Suprapubic skin (tissue), 4 donors: ENCODE measurements at regions not wholly inside any gene's neighbourhood (a gene's known extent, or its start where the extent isn't known, plus 50 kb on each side); places are given as distances from the start of the nearest gene placed in this dataset.
A peak's percentile ranks its signal among the peaks of the same experiment; 100 is the strongest.

Experiments
- DNase-seq, 2 donors: peaks; one replicate each; pipeline ENCODE4 v3.0.0-alpha.2; 2019; ENCODE audit warnings: low spot score in 2 of 2
- H3K27ac ChIP-seq: fragments of 200-600 bp; sonication (generic); one replicate; pipeline ENCODE4 v1.5.1; 2019
- H3K27me3 ChIP-seq: fragments of 200-600 bp; sonication (generic); one replicate; pipeline ENCODE4 v1.5.1; 2019
- H3K36me3 ChIP-seq: fragments of 200-600 bp; sonication (generic); one replicate; pipeline ENCODE4 v1.5.1; 2019
- H3K4me1 ChIP-seq: fragments of 200-600 bp; sonication (generic); one replicate; pipeline ENCODE4 v1.5.1; 2019
- H3K4me3 ChIP-seq: fragments of 200-600 bp; sonication (generic); one replicate; pipeline ENCODE4 v1.5.1; 2019; ENCODE audit warnings: mild to moderate bottlenecking
- H3K9me3 ChIP-seq: fragments of 200-600 bp; sonication (generic); one replicate; pipeline ENCODE4 v1.5.1; 2019
- EP300 ChIP-seq: sonication (generic); formaldehyde crosslinking; IDR thresholded peaks from one replicate; pipeline ENCODE4 v1.6.1; 2017; ENCODE audit warnings: antibody characterized with exemption
- POLR2A ChIP-seq, 2 donors: fragments of 450-650 bp; IDR thresholded peaks; one replicate each; pipeline ENCODE4 v1.6.1; 2017; ENCODE audit warnings: antibody characterized with exemption in 2 of 2, mild to moderate bottlenecking in 2 of 2, moderate library complexity in 2 of 2
- POLR2AphosphoS5 ChIP-seq, 3 donors: sonication (generic); formaldehyde crosslinking; IDR thresholded peaks; one replicate each; pipeline ENCODE4 v1.6.1; 2017; ENCODE audit warnings: antibody characterized with exemption in 3 of 3
- WGBS: methylation state at CpG from one replicate; pipeline ENCODE4 v1.1.5; 2018; 5-methylcytosine and 5-hydroxymethylcytosine counted together
- TF ChIP-seq, protein P1 (sequence below), 2 donors: fragments of 200-600 bp in 1 of 2; fragments of 450-650 bp in 1 of 2; sonication (generic) in 1 of 2; IDR thresholded peaks; one replicate each; pipeline ENCODE4 v1.5.1; 2016 to 2019; ENCODE audit warnings: antibody characterized with exemption in 2 of 2, mild to moderate bottlenecking in 1 of 2, moderate library complexity in 1 of 2

GRCh38 chr10:132124201-132124920, 58.6 kb downstream of the JAKMIP3 start:
- no peak overlapping the region for H3K4me3 ChIP-seq
- no peaks in the 10 kb centered on the region for H3K36me3 ChIP-seq
- TF ChIP-seq POLR2AphosphoS5 (IDR thresholded peaks at IDR 0.05) (no peak), POLR2A (IDR thresholded peaks at IDR 0.05) (no peak), EP300 (no peak)
- TF ChIP-seq, protein P1, sequence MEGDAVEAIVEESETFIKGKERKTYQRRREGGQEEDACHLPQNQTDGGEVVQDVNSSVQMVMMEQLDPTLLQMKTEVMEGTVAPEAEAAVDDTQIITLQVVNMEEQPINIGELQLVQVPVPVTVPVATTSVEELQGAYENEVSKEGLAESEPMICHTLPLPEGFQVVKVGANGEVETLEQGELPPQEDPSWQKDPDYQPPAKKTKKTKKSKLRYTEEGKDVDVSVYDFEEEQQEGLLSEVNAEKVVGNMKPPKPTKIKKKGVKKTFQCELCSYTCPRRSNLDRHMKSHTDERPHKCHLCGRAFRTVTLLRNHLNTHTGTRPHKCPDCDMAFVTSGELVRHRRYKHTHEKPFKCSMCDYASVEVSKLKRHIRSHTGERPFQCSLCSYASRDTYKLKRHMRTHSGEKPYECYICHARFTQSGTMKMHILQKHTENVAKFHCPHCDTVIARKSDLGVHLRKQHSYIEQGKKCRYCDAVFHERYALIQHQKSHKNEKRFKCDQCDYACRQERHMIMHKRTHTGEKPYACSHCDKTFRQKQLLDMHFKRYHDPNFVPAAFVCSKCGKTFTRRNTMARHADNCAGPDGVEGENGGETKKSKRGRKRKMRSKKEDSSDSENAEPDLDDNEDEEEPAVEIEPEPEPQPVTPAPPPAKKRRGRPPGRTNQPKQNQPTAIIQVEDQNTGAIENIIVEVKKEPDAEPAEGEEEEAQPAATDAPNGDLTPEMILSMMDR (IDR thresholded peaks at IDR 0.05) = no peak
- no peak for DNase-seq
- 93% methylated on average over 47 of the region's 50 CpGs for whole genome bisulfite sequencing
- no peak overlapping the region for H3K27ac ChIP-seq
- H3K27me3 ChIP-seq = no peaks in the 10 kb centered on the region
- H3K9me3 ChIP-seq = no peaks in the 10 kb centered on the region
- no peaks in the 10 kb centered on the region for H3K4me1 ChIP-seq

- no peak for TF ChIP-seq POLR2A (IDR thresholded peaks at IDR 0.05)
- no peak for TF ChIP-seq EP300
- TF ChIP-seq, protein P1 (IDR thresholded peaks at IDR 0.05) = no peak
- TF ChIP-seq POLR2AphosphoS5 (IDR thresholded peaks at IDR 0.05) = no peak
- Histone ChIP-seq H3K27ac (no peak overlapping the region), H3K4me3 (no peak overlapping the region), H3K27me3 (peaks cover 17% of the 10 kb centered on the region), H3K9me3 (no peaks in the 10 kb centered on the region), H3K4me1 (peaks cover 6% of the 10 kb centered on the region), H3K36me3 (no peaks in the 10 kb centered on the region)
- no peak for DNase-seq
- WGBS = 75% methylated on average over 7 of the region's 11 CpGs
Observed at GRCh38 chr10:132129431-132129830, 57.3 kb upstream of the DPYSL4 start.

DNA sequence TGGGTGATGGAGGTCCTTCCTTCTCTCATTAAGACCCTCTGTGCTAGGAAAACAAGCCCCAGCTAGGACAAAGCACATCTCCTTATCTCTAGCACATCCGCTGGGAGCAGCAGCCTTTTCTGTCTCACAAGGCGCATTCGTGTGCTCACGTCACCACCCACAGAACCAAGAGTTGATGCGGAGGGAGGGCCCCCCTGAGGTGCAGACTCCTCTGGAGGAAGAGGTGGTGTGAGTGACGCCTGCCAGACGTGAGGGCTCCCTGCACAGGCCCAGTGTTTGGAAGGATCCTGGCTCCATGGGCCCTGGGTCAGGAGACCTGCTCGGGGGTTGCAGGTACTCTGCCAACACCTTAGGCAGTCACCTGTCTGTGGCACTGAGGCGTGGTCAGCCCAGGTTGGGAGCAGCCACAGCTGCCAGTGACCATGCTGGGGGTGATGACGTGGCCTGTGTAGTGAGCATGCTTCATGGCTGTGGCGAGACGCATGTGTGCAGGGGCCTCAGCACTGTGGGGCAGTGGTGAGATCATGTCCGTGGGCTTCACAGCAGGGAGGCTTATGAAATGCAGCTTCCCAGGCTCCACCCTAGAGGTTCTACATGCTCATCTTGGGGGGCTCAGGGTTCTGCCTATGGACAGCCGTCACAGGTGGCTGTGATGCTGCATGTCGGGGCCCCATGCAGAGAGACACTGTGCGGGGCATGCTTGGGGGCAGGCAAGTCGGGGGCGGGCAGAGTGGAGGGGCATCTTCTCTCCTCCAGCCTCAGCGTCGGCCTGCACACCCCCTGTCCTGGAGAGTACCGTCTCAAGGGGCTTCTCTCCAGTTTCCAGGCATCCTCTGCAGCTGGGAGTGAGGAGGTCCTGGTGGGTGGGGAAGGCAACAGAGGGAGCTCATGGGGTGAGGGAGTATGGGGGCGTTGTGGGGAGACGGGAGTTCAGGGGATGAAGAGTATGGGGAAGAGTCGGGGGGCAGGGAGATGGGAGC, 56.2 kb upstream of the DPYSL4 start:
- TF ChIP-seq POLR2A (IDR thresholded peaks at IDR 0.05) (no peak), POLR2AphosphoS5 (IDR thresholded peaks at IDR 0.05) (no peak), EP300 (no peak)
- TF ChIP-seq, protein P1 (IDR thresholded peaks at IDR 0.05) = no peak
- no peaks in the 10 kb centered on the region for H3K9me3 ChIP-seq
- H3K36me3 ChIP-seq = no peaks in the 10 kb centered on the region
- H3K27me3 ChIP-seq = peaks cover 17% of the 10 kb centered on the region
- 86% methylated on average over 23 of the region's 24 CpGs for WGBS
- H3K27ac ChIP-seq = no peak overlapping the region
- H3K4me3 ChIP-seq = no peak overlapping the region
- DNase-seq = peak in 1 of 2 donors; percentile 39
- H3K4me1 ChIP-seq = peaks cover 6% of the 10 kb centered on the region

- WGBS = 52% methylated on average over 8 of the region's 22 CpGs
- TF ChIP-seq, protein P1 (IDR thresholded peaks at IDR 0.05) = no peak
- TF ChIP-seq POLR2A (IDR thresholded peaks at IDR 0.05) (no peak), POLR2AphosphoS5 (IDR thresholded peaks at IDR 0.05) (no peak), EP300 (no peak)
Observed at GRCh38 chr10:132131581-132132420, 54.9 kb upstream of the DPYSL4 start.

More at GRCh38 chr10:132131581-132132420, 54.9 kb upstream of the DPYSL4 start:
- DNase-seq = peak in 1 of 2 donors; percentile 51
- H3K36me3 ChIP-seq = no peaks in the 10 kb centered on the region
- peak overlapping the region; percentile 10 for H3K4me3 ChIP-seq
- H3K9me3 ChIP-seq = no peaks in the 10 kb centered on the region
- H3K27ac ChIP-seq = no peak overlapping the region
- H3K4me1 ChIP-seq = peaks cover 6% of the 10 kb centered on the region
- H3K27me3 ChIP-seq = peaks cover 17% of the 10 kb centered on the region
